AG10803 (cell line): ENCODE measurements at regions not wholly inside any gene's neighbourhood (a gene's known extent, or its start where the extent isn't known, plus 50 kb on each side); places are given as distances from the start of the nearest gene placed in this dataset.

ENCODE experiments used
- DNase-seq: peaks from one replicate; pipeline ENCODE4 v3.0.0; 2010; ENCODE audit warnings: low read depth
- H3K4me3 ChIP-seq: 2 replicates; pipeline ENCODE4 v1.5.1; 2011; ENCODE audit warnings: mild to moderate bottlenecking, low read length, control low read depth
- CTCF ChIP-seq: conservative IDR thresholded peaks from 2 replicates; pipeline ENCODE4 v1.5.1; 2011; ENCODE audit warnings: mild to moderate bottlenecking, low read length, control low read depth, inconsistent platforms

GRCh38 chr10:78576276-78576675, 492.5 kb upstream of the ZMIZ1 start:
- no peak for DNase-seq
- H3K4me3 ChIP-seq, result no peak overlapping the region
- TF ChIP-seq CTCF, result no peak

- H3K4me3 ChIP-seq, result no peak overlapping the region
- DNase-seq, result no peak
- no peak for TF ChIP-seq CTCF
Observed at GRCh38 chr10:78577712-78578111, 491.1 kb upstream of the ZMIZ1 start.

GRCh38 chr10:78578929-78579328, 489.8 kb upstream of the ZMIZ1 start:
- TF ChIP-seq CTCF, result no peak
- H3K4me3 ChIP-seq, result no peak overlapping the region
- no peak for DNase-seq

- TF ChIP-seq CTCF, result no peak
- H3K4me3 ChIP-seq, result no peak overlapping the region
- DNase-seq, result no peak
Observed at GRCh38 chr10:78579576-78579975, 489.2 kb upstream of the ZMIZ1 start.

- DNase-seq, result no peak
- H3K4me3 ChIP-seq, result no peak overlapping the region
- TF ChIP-seq CTCF, result no peak
Observed at GRCh38 chr10:78579995-78580394, 488.8 kb upstream of the ZMIZ1 start.

GRCh38 chr10:78581133-78581694, 487.6 kb upstream of the ZMIZ1 start:
- no peak for DNase-seq
- no peak overlapping the region for H3K4me3 ChIP-seq
- no peak for TF ChIP-seq CTCF

- H3K4me3 ChIP-seq, result no peak overlapping the region
- TF ChIP-seq CTCF, result no peak
- no peak for DNase-seq
Observed at GRCh38 chr10:78582540-78582939, 486.2 kb upstream of the ZMIZ1 start.
